RCC 7860 (cell line): ENCODE measurements at regions not wholly inside any gene's neighbourhood (a gene's known extent, or its start where the extent isn't known, plus 50 kb on each side); places are given as distances from the start of the nearest gene placed in this dataset.
"Not testable (repeated sequence)": the region's sequence is repeated elsewhere in the genome, so short reads cannot be mapped to it uniquely, and the experiment has no call there.

ENCODE experiments used
- DNase-seq: peaks from one replicate; pipeline ENCODE4 v3.0.0-alpha.2; 2015; ENCODE audit warnings: low spot score
- FAIRE-seq: peaks from 2 replicates; lab custom pipeline; 2012; peaks lifted over from hg19 to GRCh38; lab: Jason Lieb, UNC

DNA sequence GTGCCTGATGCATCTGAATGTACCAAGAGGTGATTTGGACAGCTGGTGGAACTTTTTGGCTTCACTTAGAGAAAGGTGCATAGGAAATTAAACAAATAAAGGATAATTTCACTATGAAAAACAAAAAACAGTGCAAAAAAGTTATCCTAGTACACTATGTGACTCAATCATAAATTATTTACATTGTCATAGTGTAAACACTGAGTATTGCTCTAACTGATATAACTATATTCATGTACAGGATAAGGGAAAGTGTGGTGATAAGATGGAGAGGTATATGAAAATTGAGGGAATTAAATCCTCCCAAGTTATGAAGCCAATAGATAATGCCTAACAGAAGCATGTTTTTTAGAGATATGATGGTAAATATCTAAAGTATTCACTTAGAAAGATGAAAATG lies 50.2 kb upstream of the CPNE4 start:
- FAIRE-seq = no peak
- no peak for DNase-seq

DNA sequence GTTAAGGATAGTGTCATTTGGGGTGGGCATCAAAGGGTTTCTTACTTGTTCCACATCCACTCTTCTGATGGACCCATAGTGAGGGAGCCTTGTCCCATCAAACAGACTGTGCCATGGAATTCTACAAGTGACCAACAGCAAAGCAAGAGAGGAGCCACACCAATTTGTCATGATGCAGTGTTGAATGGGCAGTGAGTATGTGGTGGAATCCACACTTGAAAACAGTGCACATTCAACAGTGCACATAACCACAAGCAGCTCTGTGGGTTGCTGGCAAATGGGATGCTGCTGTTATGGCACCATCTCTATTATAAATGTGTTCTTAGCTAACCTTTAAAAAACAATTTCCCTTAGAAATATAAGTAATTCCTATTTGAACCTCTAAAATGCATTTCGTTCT lies 52.5 kb upstream of the CPNE4 start:
- no peak for FAIRE-seq

DNA sequence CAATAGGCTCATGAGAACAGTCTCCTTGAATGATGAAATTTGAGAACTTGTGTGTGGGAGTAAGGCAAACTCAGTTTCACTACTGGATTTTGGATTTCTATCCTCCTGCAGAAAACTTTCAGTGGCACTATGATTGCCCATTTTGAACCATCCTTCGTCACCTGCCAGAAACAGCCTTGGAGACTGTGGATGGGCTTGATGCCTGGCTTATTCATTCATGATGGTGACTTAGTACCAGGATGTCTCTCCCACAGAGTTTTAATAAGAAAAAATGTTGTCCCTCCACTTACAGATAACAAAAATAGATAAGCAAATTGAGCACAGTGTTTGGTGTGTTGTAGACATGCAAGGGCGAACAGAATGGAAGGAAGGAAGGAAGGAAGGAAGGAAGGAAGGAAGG lies 53.5 kb upstream of the CPNE4 start:
- no peak for FAIRE-seq
- no peak for DNase-seq

More for the DNA sequence above, 52.5 kb upstream of the CPNE4 start:
- DNase-seq = no peak

DNA sequence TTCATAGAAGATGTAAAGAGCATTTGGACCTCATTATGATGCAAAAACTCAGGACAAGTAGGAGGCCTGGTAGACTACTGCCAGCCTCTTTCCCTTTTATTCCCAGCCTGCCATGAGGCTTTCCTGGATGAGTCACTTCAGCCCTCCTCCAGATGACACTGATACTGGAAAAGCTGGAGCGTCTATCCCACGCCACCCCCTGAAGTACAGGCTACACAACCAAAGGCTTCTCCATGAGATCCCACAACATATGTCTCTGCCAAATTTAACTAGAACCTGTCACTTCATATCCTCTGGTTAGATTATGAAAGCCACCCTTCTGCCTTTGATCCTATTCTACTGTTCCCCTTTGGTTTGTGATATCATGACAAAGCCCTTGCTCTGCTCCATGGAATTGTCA lies 56.1 kb upstream of the CPNE4 start:
- no peak for DNase-seq
- FAIRE-seq = no peak

DNA sequence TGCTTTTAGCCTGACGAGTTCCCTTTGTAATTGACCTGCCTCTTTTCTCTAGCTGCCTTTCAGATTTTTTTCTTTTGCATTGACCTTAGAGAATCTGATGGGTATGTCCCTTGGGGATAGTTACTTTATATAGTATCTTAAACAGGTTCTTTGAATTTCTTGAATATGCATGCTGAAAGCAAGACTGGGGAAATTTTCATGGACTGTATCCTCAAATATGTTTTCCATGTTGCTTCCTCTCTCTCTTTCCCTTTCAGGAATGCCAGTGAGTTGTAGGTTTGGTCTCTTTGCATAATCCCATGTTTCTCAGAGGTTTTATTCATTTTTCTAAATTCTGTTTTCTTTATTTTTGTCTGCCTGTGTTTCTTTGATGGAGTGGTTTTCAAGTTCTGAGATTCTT lies 81.8 kb upstream of the CPNE4 start:
- DNase-seq (no peak), FAIRE-seq (no peak)

DNA sequence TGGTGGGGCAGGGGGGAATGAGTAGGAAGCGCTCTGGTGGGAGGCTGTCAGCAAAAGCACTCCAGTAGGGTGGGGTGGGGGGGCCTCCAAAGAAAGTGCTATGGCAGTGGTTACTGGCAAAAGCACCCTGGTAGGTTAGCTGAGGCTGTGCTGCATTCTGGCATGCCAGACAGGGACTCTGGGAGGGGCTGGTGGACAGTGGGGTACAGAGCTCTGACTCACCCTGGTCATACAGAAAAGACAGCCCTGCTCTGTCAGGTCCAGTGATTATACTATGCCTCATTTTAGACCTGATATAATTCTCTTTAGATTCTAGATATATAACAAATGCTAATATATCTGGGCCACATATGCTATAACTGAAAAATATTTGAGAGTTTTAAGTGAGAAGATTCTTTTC lies 82.8 kb upstream of the CPNE4 start:
- no peak for DNase-seq
- no peak for FAIRE-seq

DNA sequence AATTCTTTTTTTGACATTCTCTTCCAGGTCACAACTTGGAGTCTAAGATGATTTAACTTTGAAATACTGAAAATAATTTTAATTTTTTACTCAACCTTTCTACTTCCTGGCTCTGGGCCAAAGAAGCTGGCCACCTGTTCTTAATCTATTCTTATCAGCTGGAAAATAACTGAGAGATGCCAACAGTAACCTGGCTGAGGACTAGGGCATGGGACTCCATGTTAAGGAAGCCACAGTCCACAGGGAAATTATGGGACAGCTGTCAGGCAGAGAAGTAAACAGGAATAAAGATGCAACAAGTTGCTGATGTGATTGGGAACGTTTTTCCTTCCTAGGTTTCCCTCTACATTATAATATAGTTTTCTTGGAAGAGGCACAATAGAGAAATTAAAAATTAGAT lies 84.7 kb upstream of the CPNE4 start:
- FAIRE-seq (no peak), DNase-seq (no peak)

DNA sequence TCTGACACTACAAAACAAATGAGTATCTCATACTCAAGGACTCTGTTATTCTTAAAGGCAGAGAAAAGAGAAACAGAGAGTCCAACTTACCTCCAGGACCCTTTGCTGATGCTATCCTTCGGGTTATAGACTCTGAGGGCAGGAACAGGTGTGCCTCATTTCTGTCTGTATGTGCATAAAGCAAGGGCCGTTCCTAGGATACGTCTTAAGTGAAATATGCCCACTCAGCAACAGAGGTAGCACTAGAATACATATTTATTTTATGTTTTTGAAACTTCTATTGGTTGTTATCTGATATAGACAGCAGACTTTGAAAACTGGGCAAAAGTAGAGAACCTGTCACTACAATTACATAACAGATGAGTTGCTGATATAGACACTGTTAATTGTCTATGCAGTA lies 89.3 kb upstream of the CPNE4 start:
- DNase-seq = no peak
- no peak for FAIRE-seq

DNA sequence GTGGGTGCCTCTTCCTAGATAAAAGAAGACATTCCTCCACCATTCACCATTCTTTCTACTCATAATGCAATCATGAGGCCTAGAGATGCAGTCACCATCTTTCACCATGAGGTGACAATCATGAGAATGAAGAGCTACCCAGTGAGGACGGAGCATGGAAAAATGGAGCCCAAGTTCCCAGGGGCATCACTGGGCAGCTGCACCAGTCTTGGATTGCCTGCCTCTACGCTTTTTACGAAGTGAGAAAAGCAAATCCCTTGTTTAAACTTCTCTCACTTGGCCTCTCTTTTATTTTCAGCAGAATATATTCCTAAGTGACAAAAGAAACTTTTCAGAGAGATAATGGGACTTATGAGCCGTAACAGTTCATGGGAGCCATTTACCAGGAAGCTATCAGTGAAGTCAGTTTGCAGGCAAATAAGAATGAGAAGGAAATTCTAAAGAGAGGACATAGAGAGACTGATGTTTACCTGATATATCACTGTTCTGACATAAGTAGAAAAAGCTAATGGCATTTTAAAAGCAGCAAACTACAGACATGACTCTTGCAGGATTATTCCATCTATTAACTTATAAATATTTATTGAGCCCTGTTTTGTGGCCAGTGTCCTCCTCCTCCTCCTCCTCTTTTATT lies 90.0 kb upstream of the CPNE4 start:
- no peak for DNase-seq
- no peak for FAIRE-seq

DNA sequence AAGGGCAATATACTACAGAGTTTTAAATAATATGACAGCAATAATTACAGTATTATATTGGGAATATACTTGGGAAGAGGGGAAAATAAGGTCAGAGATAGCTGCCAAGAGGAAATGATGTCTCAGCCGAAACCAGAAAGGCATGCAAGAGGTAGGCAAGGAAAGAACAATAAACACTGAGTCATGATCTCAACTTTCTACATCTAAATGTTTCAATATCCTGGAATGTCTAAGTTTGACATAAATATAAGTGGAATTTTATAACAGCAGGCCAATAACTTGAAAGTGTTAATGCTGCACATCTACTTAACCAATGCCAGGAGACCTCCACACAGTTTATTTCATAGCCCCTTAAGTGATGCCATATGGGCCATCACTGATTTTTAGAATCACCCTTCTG lies 99.8 kb upstream of the CPNE4 start:
- FAIRE-seq (peak; percentile 70), DNase-seq (peak; percentile 71)

DNA sequence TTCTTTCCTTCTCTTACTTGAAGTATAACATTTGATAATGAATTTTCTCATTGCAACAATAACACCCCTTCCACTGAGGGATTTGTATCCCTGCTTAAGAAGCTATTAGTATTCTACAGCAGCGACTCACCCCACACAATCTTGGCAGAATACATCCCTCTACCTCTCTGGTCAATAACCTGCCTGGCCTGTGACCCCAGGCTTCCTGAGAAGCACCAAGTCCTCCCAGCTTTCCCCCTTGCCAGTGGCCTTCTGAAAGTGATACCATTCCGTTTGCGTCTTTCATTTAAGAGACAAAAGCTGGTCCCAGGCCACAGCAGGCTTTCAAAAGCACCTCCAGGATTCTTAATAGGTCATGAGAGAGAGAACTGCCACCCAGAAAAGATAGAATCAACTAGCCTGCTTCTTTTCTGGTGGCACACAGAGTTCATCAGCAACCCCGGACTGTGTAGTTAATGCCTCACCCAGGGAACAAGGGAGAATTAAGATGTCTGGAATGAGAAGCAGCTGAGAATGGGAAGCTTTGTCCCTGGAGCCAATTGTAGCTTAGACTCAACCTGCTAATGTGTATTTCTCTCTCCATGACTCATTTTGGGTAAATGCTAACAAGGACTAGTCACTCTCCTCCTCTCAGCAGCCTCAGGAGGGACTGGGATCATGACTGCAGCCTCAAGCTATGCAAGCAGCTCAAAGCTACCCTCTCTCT lies 101.0 kb upstream of the CPNE4 start:
- FAIRE-seq (peak; percentile 86), DNase-seq (peak; percentile 97)

DNA sequence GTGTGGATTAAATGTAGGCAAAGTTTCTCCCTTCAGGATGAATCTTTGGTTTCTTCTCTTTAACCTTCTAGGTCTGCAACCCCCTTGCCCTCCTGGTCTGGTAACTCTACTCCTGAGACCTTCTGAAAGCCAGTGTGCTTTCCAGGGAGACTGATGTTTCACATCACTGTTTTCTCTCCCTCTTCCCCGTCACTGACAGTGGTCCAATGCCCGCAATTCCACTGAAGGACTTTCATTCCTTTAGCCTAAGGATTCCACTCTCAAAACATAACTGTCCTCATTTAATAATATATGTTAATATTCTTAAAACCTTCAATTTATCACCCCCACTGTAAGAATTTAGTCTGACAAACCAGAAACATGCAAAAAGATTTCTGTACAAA lies 101.5 kb upstream of the CPNE4 start:
- FAIRE-seq (no peak), DNase-seq (no peak)

DNA sequence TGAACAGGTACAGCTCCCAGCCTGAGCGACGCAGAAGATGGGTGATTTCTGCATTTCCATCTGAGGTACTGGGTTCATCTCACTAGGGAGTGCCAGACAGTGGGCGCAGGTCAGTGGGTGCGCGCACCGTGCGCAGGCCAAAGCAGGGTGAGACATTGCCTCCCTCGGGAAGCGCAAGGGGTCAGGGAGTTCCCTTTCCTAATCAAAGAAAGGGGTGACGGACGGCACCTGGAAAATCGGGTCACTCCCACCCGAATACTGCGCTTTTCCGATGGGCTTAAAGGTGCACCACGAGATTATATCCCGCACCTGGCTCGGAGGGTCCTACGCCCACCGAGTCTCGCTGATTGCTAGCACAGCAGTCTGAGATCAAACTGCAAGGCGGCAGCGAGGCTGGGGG lies 102.1 kb upstream of the CPNE4 start:
- not testable (repeated sequence) for FAIRE-seq, DNase-seq

DNA sequence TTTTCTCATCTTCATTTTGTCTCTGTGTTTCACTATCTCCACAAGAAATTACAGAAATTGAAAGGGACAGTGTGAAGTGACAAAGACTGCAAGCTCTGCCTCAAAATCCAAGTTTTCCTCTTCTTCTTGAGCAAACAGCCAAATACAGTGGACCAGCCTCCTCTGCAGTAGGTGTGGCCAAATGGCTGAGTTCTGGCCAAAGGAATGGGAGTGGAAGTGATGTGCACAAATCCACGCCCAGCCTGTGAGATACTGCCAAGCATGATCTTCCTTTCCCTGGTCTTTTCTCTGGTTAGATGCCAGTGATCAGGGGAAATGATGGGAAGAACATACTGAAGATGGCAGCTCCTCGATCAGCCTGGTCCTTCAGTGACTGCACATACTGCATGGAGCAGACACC lies 111.0 kb upstream of the CPNE4 start:
- DNase-seq (no peak), FAIRE-seq (no peak)

DNA sequence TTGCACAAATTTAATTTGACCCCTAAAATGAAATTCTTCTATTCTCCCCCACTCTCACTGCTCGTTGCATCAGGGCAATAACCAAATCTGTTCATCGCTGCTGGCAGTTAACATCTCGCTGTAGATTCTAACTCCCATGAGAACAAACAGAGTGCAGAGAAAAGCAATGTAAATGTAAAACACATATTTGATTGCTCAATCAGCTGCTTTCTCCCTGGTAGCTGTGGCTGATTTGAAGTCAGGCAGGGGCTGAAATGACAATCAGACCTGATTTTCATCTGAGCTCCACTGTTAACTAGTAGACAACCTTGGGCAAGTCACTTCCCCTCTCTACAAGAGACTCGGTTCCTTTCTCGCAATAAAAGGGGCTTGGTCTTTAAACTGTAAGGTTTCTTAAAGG lies 119.8 kb upstream of the CPNE4 start:
- FAIRE-seq (no peak), DNase-seq (no peak)

DNA sequence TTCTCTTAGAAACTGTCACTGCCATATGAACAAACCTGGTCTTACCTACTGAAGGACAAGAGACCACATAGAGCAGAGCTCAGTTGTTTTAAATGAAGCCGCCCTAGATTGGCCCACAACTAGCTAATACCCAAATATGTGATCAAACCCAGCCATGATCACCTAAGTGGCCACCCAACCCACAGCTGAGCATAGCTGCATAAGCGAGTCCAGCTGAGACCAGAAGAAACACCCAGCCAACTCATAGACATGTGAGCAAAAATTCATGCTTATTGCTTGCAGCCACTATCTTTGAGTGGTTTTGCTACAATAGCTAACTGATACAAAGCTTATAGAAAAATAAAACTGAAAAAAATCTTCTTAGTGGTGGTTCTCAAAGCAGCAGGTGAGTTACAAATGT lies 124.3 kb upstream of the CPNE4 start:
- DNase-seq (no peak), FAIRE-seq (no peak)

DNA sequence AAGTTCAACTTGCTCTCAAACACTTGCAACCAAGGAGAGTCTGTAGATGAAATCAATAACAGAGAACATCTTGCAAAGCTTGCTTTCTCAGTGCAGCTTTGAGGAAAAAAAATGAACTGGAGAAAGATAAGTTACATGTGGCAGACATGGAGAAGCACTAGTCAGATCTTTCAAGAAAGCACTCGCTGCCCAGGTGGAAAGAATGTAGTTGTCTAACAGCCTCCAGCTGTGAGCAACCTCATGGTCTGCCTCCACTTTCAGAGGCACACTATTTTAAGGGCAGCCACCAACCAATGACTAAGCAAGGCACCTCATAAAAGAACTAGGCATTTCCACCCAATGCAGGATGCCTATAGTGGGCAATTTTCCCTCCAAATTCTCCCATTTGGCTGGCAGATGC lies 125.4 kb upstream of the CPNE4 start:
- FAIRE-seq = no peak
- DNase-seq = no peak

DNA sequence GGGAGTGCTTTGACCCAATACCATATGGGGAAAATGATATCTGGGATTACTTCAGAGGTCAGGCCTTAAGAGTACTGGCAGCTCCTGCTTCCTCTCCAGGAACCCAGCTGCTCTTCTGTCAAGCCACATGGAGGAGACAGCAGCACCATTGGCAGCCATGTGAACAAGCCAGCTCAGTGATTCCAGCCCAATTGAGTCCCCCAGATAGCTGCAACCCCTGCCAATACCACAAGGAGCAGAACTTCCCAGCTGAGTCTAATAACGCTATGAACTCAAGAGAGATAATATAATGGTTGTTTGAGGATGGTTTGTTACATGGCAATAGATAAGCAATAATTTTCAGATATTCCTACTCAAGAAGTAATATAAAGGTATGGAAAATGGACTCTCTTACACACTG lies 126.8 kb upstream of the CPNE4 start:
- no peak for FAIRE-seq
- DNase-seq = no peak

DNA sequence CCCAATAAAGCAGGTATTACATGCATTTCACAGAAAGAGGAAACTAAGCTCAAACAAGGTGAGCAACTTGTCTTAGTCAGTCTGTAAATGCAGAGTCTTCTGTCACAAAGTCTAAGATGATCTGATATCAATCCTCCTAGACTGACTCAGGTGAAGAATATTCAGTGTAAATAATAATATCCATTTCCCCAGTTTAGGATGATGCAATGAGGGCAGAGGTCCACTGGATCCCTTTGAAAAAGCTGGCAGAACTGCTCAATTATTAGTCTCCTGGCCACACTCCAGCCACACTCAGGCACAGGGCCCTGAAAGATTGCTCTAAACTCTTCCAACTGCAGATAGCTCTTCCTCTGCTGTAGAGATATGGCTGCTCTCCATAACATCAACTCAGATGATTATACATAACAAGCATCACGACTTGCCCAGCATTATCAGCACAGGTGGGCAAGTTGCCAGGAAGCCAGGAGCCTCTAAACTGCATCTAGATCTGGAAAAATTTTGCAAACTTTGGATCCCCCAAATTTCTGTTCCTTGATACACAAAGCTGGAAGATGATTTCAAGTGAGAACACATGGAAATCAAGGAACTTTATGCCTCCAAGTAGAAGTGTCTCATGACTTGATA lies 129.8 kb upstream of the CPNE4 start:
- DNase-seq = no peak
- no peak for FAIRE-seq

DNA sequence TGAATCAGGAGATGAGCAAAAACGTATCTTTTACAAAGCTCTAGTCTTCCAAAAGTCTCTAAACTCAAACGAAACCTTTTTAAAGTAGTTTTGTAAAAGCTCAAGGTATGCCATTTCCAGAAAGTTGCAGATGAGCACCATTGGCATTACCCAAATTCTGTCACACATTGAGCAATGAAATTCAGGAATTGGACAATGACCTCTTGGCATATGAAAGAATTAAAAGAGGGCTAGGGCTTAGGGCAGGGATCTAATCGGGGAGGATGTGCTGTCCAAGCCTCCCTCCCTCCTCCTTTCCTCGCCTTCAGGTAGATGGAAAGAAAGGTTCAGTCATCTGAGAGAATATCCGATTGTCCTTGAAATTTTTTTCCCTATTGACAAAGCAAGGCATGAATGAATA lies 133.1 kb upstream of the CPNE4 start:
- no peak for DNase-seq
- FAIRE-seq = no peak

DNA sequence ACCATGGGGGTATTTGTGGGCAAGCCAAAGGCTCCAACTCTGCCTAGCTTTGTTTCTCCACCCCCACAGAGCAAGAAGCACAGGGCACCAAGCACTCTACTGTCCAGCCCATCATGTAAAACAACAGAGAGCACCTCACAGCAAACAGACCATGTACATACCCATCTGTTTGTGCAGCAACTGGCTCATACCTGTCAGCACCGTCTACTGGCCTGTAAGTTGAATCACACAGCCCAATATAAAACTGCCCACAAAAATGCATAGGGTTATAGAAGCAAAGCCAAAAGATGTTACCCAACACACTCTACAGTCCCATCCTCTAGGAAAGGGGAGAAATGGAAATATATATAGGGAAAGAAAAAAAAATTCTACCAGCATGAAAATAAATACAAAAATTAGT lies 139.7 kb upstream of the CPNE4 start:
- FAIRE-seq (no peak), DNase-seq (no peak)

DNA sequence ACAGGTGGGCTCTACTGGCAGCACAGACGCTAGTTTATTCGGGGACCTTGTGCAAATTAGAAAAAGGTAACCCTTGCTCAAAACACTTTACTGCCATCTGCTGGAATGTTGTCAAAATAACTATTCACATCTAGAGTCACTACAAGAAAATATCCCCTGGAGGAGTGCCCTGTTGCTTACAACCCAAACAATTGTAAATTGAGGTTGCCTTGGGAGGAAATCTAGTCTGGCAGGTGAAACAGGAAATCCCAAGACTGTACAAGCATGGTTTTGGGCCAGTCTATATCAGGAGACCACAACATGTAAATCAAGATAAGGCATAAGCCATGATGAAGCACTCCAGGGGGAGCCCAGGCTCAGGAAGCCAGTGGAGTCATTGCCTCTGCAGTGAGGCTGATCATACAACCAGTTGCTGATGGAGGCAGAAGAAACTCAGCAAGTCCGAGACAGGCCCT lies 136.8 kb upstream of the ACP3 start:
- FAIRE-seq = peak; percentile 2
- peak; percentile 41 for DNase-seq
